GM18502 (cell line): ENCODE measurements at regions not wholly inside any gene's neighbourhood (a gene's known extent, or its start where the extent isn't known, plus 50 kb on each side); places are given as distances from the start of the nearest gene placed in this dataset.
"Not testable (repeated sequence)": the region's sequence is repeated elsewhere in the genome, so short reads cannot be mapped to it uniquely, and the experiment has no call there.

ENCODE experiments used
- ATAC-seq: cut with Tn5 transposase; IDR thresholded peaks from one replicate; pipeline ENCODE4 v1.9.1; 2021; ENCODE audit warnings: mild to moderate bottlenecking; ENCODE audit not compliant: unreplicated experiment, poor library complexity

DNA sequence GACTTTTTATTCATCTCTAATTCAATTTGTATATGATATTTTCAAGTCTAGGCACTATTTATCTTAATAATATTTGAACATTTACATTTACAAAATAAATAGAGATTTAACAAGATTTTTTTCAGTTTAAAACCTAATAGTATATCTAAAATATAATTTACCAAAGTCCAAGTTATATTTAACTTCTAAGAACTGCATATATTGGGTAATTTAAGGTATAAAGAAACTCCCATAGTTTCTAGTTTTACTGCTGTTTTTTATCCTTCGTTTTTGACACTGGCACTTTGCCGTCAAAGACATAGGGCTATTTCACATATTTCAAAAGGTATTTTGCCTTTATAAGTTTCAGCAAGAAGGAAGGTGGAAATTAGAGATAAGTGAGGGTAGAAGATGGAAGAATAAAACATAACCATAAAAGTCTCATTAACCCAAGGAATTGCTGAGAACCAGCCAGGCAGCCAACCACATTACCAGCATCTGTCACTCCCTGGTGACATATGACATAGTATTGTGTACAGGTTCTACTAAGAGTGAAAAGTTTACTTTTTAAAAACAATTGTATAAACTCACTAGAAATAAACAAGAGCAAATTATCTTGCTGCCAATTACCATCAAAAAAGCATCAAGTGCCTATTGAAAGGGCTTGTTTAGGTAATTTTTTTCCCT is 251.5 kb downstream of the NSUN3 start:
- no peak for ATAC-seq

DNA sequence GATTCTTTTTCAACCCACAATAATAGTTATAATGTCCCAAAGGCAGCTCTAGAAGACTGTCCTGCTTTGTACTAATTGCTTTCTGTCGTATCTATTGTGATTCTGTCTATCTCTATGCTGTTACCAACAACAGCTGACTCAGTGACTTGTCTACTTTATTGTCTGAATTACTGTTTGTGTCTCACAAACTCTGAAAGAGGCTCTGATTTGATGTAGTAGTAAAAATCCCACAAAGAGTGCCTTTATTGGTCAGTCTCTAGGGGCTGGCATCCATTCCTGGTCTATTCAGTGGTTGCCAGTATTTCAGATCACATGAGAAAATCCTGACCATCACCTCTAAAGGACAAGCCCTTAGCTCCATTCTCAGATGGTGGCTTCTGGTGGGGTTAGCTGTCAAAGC is 254.2 kb downstream of the NSUN3 start:
- ATAC-seq: no peak

DNA sequence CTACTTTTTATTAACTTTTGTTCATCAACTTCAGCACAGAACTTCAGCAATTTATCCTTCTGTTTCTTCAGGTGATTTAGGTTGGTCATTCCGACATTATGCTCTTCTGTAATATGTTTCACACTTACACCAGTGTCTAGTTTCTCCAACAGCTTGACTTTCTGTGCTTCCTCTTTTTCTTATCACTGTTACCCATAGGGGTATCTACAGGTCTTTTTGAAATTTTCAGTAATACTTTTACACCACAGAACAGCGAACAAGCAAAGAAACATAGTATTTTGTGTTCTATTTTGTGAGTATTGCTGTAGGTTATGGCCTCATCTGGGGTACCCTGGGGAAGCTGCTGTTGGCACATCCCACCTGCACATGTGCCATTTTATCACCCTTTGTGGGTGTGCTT is 260.7 kb downstream of the NSUN3 start:
- no peak for ATAC-seq

DNA sequence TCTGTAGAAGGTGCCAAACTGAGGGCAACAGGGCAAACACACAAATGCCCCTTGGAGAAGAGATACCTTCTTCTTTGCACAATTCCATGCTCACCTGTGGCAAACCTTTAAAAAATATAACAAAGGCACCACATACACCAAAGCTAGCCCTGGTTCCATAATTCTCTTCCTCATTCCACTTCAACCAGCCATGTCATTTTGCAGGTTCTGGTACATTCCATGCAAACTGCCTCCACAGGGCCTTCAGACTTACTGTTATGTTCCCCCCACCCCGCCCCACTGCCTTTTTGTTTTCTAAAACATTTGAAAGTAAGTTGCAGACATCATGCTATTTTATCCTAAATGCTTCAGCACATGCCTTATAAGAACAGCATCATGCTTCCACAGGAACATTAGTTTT is 269.0 kb downstream of the NSUN3 start:
- no peak for ATAC-seq

DNA sequence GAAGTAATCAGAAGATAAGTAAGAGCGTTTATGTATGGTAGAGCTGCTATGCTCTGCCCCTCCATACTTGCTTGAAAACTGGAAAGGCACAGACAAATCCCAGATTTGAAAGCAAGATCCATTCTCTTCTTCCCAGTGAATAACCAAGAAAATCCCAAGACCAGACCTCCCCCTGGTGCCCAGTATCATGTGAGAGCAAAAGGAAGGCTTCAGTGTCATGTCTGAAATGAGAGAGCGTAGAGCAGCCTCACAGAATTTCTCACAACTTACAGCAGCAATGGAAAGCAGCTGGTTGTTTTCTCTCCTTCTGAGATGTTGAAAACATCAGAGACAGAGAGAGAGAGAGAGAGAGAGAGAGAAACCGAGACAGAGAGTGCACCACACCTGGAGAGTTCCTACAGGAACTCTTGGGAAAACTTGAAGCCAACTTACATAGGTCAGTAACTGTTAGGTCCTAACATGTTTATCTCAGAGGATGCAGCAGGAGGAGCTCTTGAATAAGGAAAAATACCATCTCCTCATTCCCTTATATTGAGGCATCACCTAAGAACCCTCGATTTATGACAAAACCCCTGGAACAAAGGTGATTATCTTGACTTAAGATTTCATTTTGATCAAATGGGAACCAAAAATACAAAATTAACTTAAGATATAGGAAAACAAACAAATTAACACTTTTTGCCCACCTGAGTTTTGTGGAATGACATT is 273.3 kb downstream of the NSUN3 start:
- ATAC-seq: no peak

DNA sequence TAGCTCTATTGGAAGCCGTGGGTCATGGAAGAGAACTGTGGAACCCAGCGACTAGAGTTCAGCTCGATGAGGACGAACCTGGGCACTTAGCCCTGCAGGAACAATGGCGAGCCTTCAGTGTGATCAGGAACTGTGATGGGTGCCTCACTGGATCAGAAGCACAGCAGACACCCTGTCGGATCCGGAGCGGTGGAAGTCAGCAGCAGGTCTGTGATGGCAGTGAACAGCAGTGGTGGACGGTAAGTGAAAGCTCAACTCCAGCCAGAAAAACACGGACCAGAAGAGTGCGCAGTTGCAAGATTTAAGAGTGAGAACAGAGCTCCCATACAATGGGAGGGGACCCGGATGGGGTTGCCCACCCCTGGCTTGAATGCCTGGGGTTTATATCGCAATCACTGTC is 282.2 kb downstream of the NSUN3 start:
- ATAC-seq: no peak

DNA sequence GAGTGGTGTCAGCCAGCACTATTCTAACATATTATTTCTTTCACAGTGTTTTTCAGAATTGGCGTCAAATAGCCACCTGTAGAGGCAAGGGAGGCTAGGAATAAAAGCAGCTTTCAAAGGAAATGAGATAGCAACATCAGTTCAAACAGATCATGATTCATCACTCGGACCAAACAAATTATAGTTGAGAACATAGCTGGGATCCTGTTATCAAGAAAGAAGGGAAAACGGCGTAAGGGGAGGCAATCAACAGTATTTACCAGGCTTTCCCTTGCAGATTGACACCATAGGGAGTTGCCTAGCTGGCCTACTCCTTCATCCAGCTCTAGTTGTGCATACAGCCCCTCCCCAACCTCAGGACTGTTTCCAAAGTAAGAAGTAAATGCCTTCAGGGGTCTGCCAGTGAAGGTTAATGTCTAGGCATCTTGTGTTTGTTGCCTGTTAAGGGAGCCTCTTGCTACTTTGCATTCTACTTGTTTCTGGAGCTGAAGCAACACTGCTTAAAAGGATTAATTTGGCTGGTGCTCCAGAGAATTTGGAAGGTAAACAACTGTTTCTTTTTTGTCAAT is 286.5 kb downstream of the NSUN3 start:
- no peak for ATAC-seq

DNA sequence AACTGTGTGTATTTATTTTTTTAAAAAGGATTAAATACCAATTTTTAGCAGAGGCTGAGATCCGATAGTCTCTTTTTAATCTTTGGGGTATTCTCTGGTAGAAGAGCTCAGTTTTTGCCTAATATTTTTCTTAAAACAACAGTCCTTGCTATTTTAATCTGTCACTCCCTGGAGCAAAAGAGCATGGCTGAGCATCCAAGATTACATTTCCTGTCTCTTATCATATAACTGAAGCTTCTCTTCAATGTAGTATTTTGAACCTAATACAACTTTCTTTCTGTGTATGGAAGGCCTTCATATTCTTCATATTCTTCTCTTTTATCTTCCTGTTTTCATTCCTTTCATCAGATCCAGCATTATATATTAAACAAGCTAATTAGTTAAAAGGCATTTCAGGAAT is 293.7 kb downstream of the NSUN3 start:
- no peak for ATAC-seq

DNA sequence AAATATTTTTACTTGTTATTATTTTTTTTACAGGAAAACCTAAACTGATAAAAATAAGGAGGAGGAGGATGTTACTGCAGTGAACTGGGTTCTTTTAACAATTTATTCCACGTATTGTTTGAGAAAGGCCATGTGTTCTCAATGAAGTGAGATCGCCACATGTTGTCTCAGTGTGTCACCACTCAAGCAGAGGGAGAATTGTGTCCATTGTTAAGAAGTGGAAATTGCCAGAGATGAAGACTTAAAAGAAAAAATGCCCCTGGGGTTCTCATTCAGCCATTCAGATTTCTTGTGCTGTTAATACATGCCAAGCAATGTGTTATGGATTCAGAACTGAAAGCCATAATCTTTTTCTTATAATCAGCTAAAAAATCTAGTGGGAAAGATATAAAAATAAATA is 297.1 kb downstream of the NSUN3 start:
- ATAC-seq: no peak

DNA sequence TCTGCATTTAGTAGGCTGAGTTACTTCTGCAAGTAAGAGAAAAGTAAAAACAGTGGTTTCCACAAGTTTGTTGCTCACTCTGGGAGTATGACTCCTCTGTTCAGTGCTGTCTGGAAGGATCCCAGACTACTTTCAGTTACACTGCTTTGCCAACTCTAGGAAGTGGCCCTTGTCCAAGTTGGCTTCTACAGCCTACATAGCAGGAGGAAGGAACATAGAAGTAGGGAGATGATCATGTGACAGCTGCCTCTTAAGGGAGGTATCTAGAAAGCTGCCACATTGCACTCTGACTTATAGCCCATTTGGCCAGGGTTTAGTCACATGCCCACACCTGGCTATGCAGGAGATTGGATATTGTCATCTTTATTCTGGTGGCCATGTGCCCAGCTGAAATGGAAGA is 298.1 kb downstream of the NSUN3 start:
- no peak for ATAC-seq

DNA sequence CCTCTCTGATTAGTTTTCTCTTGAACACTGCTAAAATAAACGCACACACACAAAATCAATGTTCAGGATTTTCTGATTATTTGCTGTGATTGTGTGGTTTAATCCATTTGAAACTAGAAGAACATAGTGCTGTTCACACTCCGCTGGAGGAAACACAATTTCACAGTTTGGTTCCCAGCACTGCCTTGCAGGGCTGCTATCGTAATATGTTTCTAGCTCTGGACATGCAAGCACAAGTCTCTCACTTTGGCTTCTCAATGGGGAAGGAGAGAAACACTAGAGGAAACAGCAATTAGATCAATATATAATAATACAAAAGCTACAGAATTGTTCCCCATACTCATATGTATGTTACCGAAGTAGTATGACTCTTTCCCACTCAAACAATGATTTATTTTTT is 299.5 kb downstream of the NSUN3 start:
- ATAC-seq: no peak

DNA sequence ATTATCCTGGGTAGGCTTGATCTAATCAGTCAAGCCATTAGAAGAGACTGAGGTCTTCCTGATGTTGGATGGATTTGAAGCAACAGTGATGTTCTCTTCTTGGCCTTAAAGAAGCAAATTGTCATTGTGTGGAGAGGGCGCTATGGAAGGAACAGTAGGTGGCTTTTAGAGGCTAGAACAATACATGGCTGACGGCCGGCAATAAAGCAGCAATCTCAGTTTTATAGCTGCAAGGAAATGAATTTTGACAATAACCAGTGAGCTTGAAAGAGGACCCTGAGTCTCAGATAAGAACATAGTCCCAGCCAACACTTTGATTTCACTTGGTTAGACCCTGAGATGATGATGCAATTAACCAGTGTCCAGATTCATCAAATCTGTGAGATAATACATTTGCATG is 302.1 kb downstream of the NSUN3 start:
- ATAC-seq: no peak

DNA sequence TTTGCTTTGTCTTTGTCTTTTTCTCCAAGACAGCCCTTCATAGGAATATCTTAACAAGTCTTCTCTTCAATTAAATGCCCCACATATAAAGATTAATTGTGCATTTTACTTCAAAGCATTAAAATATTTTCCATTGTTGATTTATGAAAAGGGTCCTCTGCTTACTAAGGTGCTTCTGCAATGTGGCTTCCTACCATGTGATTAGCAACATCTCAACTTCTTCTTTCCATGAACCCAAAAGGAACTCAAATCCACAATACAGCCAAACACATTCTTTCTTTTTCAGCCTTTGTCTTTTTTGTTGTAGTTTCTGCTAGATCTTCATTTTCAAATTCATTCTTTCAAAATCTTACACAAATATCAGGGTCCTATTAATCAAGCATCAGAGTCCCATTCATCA is 309.2 kb downstream of the NSUN3 start:
- ATAC-seq: no peak

DNA sequence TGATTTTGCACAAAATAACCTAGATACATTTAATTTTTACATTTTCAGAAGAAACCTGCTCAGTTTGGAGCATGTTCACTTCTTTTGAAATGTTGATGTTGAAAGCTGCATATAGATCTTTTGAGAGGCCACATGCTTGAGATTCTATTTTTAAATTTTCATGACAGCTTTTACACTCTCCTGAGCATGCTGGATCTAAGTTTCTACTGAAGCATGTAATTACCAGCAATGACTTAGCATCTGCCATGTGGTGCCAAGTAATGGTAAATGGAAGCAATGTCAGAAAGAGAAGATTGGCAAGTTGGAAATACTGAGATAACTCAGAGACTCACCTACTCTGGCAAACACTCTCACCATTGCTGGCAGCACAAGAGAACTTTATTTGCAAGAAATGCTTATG is 310.6 kb downstream of the NSUN3 start:
- ATAC-seq: no peak

DNA sequence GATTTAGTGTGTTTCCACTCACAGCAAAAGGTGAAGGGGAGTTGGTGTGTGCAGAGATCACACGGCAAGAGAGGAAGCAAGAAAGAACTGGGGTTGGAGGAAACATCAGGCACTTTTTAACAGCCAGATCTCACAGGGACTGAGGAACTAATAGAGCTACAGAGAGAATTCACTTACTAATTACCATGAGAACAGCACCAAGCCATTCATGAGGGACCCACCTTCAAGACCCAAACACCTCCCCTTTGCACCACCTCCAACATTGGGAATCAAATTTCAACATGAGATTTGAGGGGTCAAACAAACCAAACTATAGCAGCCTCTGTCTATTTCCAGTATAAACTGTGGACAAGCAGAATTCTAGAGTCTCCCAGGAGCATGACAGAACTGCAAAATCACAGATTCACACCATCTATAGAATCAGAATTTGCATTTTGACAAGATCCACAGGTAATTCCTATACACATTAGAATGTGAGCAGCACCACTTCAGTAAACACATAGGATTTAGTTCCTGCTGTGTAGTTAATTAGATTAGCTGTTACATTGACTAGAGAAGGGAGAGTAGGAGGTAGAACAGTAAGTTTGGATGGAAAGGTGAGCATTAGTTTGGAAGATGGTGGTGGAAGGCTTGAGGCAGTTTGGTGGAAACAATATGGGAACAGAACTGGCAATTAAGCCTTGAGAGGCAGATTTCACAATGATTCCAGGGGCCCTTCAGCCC is 311.7 kb downstream of the NSUN3 start:
- ATAC-seq: no peak

DNA sequence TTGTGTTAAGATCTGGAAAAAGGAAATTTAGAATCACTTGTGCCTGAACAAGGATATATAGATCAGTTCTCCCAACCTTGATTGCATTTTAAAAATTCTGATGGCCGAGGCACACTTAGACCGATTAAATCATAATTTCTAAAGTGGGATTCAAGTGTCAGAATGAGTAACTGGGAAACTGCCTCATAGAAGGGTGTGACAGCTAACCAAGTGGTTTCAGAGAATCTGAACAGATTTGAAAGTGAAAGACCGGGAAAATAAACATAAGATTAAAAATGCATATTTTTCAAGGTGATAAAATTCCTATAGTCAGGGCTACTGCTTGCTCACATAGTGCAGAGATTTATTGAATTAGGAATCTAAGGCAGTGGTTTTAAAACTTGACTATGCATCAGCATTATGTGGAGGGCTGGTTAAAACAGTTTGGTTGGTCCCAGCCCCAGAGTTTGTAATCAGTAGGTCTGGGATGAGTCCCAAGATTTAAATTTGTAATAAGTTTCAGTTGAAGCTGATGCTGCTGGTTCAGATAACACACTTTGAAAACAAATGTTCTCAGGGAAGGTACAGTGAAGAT is 314.3 kb downstream of the NSUN3 start:
- ATAC-seq: not testable (repeated sequence)

DNA sequence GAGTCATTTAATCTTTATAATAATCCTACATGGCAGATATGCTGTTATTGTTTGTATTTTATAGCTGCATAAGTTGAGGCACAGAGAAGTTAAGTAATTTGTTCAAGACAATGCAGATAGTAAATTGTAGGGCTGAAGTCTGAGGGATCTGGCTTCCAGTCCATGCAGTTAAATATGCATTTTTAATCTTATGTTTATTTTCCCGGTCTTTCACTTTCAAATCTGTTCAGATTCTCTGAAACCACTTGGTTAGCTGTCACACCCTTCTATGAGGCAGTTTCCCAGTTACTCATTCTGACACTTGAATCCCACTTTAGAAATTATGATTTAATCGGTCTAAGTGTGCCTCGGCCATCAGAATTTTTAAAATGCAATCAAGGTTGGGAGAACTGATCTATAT is 315.0 kb downstream of the NSUN3 start:
- ATAC-seq: not testable (repeated sequence)

DNA sequence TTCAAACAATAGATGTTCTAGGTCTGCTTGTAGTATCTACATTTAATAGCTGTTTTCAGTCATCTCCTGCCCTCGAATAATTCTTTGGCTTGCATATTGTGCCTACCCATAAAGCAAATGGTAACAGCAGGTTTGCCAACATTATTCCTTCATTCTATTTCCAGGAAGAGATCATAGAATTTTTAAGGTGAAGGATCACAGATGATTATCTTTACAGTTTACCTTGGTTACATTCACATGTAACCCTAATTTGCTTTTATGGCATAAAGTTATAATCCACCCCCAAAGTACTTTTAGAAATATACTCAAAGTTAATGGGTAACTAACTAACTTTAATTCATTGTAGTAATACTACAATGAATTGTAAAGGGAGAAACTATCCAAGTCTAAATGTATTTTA is 315.5 kb downstream of the NSUN3 start:
- ATAC-seq: no peak

DNA sequence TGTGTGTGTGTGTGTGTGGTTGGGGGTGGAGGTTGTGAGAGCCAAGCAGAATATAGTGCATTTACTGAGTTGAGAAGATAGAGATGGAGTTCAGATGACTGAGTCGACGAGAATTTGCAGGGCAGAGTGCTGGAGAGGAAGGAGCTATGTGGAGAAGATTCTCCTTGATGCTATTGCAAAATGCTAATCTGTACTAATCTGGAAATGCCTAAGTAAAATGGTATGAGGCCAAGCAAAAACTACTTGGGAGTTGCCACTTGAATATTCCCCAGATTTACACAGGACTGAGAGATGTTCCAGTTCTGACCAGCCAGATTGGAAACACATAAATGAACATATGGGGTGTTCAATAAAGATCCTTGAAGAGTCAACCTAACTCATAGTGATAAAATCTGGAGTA is 316.4 kb downstream of the NSUN3 start:
- ATAC-seq: no peak

DNA sequence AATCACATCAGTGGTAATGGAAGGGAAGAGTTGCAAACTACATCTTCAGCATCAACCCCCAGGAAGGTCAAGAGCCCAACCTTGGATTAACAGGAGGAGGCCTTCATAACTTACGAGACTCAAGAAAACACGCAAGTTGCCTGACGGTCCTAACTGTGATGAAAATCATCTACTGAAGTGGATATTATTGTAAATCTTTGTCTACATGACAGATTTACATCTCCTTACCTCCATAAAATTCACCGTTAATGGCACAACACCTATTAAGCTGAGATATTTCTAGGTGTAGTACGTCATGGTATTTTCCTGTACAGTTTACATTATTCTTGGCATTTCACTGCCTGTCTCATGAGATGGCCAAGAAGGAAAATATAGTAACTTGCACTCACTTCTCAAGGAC is 332.0 kb downstream of the NSUN3 start:
- no peak for ATAC-seq

DNA sequence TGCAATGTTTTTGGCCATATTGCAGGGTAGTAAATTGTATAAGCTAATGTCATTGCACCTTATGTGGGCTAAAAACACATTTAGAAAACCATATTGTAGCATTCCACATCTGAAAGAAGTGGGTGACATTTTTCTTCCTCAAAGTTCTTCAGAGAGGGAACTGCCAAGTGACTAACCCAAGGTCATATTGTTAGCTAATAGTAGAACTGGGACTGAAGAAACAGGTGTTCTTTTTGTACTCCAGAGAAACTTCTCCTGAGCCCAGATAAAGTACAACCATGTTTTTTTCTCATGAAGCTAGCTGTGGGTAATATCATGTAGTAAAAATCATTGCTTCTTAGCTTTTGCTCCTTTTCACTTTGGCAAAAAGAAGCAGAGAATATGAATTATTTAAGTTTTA is 333.0 kb downstream of the NSUN3 start:
- ATAC-seq: no peak
